ENCODE measurements at regions not wholly inside any gene's neighbourhood (a gene's known extent, or its start where the extent isn't known, plus 50 kb on each side); places are given as distances from the start of the nearest gene placed in this dataset.

GRCh38 chr1:80769208-80769750 lies 1031.5 kb upstream of the ADGRL2 start:
- TF ChIP-seq CTCF (conservative IDR thresholded peaks at IDR 0.05; ENCODE audit: low read depth, low read length) (no peak), EZH2 (IDR thresholded peaks at IDR 0.05; ENCODE audit: borderline replicate concordance, low read depth, low read length, poor library complexity, severe bottlenecking) (no peak)

Measured in A673 (cell line).